Ovary (tissue), 7 donors: ENCODE measurements at regions not wholly inside any gene's neighbourhood (a gene's known extent, or its start where the extent isn't known, plus 50 kb on each side); places are given as distances from the start of the nearest gene placed in this dataset.

Experiments
- DNase-seq, 5 donors: peaks; one replicate each; pipeline ENCODE4 v3.0.0-alpha.2; 2019 to 2020
- H3K27ac ChIP-seq, 2 donors: fragments of 200-600 bp; one replicate each; pipeline versions ENCODE4 v1.5.1 to v1.8.0; 2019 to 2022
- H3K27me3 ChIP-seq: fragments of 200-600 bp; one replicate; pipeline ENCODE4 v1.8.0; 2022
- H3K36me3 ChIP-seq: fragments of 200-600 bp; sonication (generic); one replicate; pipeline ENCODE4 v1.5.1; 2019
- H3K4me1 ChIP-seq: one replicate; pipeline ENCODE4 v1.8.1; 2013; ENCODE audit warnings: mild to moderate bottlenecking, moderate library complexity; ENCODE audit not compliant: insufficient read depth
- H3K4me3 ChIP-seq: fragments of 200-600 bp; sonication (generic); one replicate; pipeline ENCODE4 v1.5.1; 2017
- H3K9me3 ChIP-seq, 2 donors: fragments of 200-600 bp in 1 of 2; sonication (generic) in 1 of 2; one replicate each; pipeline versions ENCODE4 v1.5.1 to v1.8.1; 2013 to 2019; ENCODE audit warnings: mild to moderate bottlenecking in 1 of 2, moderate library complexity in 1 of 2
- EP300 ChIP-seq: sonication (generic); formaldehyde crosslinking; IDR thresholded peaks from one replicate; pipeline ENCODE4 v1.6.1; 2017; ENCODE audit warnings: antibody characterized with exemption
- POLR2A ChIP-seq: fragments of 450-650 bp; IDR thresholded peaks from one replicate; pipeline ENCODE4 v1.6.1; 2017; ENCODE audit warnings: antibody characterized with exemption, mild to moderate bottlenecking, moderate library complexity
- WGBS, 3 donors: extraction: QIAGEN DNeasy Blood & Tissue Kit in 1 of 3; methylation state at CpG; one replicate each; pipeline versions ENCODE4 v1.1.5 to v1.1.7; 2013 to 2017; 5-methylcytosine and 5-hydroxymethylcytosine counted together
- intact Hi-C, 4 donors: fragments of 100-400 bp; cut with DNase I; formaldehyde crosslinking; loops; one replicate each; pipeline versions ENCODE4 v1.11.0 to v1.15.1; 2022 to 2023
- TF ChIP-seq, protein P1 (sequence below), 3 donors: fragments of 450-650 bp in 2 of 3; fragments of 200-600 bp in 1 of 3; IDR thresholded peaks; one replicate each; pipeline versions ENCODE4 v1.5.1 to v1.8.0; 2016 to 2022; ENCODE audit warnings: antibody characterized with exemption in 3 of 3, mild to moderate bottlenecking in 1 of 3
- donor health status: DM: no; HTN: no; CAD: no; lungs with moderate emphysema.
- donor health status: DM: no; HTN: no; CAD: no.
- donor health status: Bipolar disorder and iron deficiency.
- donor health status: DM: no; HTN: no; CAD: no.
- donor health status: DM: yes; HTN: yes; CAD: no.

DNA sequence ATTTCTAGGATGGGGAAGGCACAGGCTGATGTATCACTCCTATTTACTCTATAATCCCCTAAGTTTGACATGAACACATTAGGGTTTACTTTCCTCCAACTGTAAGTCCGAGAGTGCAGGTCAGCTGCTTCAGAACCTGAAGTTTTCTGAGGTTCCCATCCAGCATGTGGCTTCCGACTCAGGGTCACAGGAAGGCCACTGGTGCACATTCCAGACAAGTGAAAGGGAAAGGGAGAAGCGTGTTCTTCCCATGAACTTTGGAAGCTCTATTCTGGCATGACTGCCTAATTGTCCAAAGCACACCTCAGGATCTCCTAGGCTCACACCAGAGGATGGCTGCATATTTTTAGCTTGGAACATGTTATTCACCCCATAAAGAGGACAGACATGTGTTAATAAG is 602.6 kb downstream of the SEMA5A start:
- no peak overlapping the region for H3K4me3 ChIP-seq
- intact Hi-C loops, result no loop called here
- DNase-seq, result no peak
- TF ChIP-seq, protein P1, sequence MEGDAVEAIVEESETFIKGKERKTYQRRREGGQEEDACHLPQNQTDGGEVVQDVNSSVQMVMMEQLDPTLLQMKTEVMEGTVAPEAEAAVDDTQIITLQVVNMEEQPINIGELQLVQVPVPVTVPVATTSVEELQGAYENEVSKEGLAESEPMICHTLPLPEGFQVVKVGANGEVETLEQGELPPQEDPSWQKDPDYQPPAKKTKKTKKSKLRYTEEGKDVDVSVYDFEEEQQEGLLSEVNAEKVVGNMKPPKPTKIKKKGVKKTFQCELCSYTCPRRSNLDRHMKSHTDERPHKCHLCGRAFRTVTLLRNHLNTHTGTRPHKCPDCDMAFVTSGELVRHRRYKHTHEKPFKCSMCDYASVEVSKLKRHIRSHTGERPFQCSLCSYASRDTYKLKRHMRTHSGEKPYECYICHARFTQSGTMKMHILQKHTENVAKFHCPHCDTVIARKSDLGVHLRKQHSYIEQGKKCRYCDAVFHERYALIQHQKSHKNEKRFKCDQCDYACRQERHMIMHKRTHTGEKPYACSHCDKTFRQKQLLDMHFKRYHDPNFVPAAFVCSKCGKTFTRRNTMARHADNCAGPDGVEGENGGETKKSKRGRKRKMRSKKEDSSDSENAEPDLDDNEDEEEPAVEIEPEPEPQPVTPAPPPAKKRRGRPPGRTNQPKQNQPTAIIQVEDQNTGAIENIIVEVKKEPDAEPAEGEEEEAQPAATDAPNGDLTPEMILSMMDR (IDR thresholded peaks at IDR 0.05), result no peak
- no peak for TF ChIP-seq POLR2A
- no peak for TF ChIP-seq EP300
- no peaks in the 10 kb centered on the region for H3K36me3 ChIP-seq
- 53 to 70% (median 56%) methylated on average over 3 of the region's 3 CpGs for WGBS, 3 donors
- no peaks in the 10 kb centered on the region for H3K9me3 ChIP-seq
- no peak overlapping the region for H3K27ac ChIP-seq
- H3K27me3 ChIP-seq, result no peaks in the 10 kb centered on the region
- no peaks in the 10 kb centered on the region for H3K4me1 ChIP-seq

DNA sequence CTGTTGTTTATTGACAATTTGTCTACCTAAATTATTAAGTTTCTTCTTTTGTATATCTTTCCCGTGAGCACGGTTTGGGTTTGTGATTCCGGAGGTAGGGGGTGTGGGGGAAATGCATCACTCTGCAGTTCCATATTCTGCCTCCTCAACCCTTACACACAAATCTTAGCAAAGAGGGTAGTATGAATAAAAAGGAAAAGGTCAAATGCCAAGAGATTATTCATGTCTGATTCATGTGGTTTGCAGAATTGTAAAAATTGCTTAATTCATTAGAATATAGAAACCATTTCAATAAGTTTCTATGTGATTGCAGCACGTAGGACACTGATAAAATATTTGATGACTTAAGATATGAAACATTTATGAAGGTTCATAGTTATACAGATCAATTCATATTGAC is 601.9 kb downstream of the SEMA5A start:
- 38 to 61% (median 54%) methylated on average over 4 of the region's 4 CpGs for WGBS, 3 donors
- Histone ChIP-seq H3K4me1 (no peaks in the 10 kb centered on the region), H3K27me3 (no peaks in the 10 kb centered on the region), H3K27ac (no peak overlapping the region), H3K36me3 (no peaks in the 10 kb centered on the region), H3K9me3 (no peaks in the 10 kb centered on the region), H3K4me3 (no peak overlapping the region)
- no peak for DNase-seq
- TF ChIP-seq POLR2A (no peak), EP300 (no peak)
- TF ChIP-seq, protein P1 (IDR thresholded peaks at IDR 0.05), result no peak
- intact Hi-C loops, result no loop called here

DNA sequence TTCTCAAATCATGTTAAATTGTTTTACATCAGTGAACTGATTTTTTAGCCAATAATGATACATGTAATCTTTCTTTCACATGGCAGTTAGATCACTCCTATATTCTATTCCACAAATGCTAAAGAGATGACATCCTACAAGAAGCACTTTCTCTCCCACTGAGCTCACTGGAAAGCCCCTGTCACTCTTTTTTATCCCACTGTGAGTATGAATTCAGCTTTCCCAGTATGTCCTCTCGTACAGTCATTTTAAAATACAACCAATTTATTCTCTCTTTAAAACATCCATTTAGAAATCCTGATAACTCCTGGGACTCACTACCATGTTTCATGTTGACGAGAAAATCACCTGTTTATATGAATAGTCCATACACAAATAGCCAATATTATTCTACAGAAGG is 599.9 kb downstream of the SEMA5A start:
- no peak for TF ChIP-seq EP300
- TF ChIP-seq, protein P1 (IDR thresholded peaks at IDR 0.05), result no peak
- no peak for TF ChIP-seq POLR2A
- Histone ChIP-seq H3K4me1 (no peaks in the 10 kb centered on the region), H3K9me3 (no peaks in the 10 kb centered on the region), H3K4me3 (no peak overlapping the region), H3K36me3 (no peaks in the 10 kb centered on the region), H3K27me3 (no peaks in the 10 kb centered on the region), H3K27ac (no peak overlapping the region)
- intact Hi-C loops, result no loop called here
- WGBS, 3 donors, result 64 to 67% (median 65%) methylated on average over 2 of the region's 2 CpGs
- no peak for DNase-seq

DNA sequence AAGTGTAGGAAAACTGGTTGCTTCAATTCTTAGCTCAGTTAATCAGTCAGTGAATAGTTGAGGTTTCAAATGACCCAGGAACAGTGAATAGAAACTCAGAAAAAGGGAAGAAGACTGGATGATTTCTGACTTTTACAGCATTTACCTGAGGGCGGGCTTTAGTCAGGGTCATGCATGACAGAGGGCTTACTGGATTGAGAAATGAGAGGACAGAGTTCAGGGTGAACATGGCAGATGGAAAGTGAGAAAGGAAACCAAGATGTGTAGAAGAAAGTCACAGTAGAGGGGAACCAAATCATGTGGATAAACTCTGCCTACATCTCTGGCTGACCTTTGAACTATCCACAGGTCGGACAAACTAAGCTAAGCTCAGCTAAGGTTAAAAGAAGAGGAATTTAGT is 596.0 kb downstream of the SEMA5A start:
- H3K9me3 ChIP-seq, result no peaks in the 10 kb centered on the region
- no peaks in the 10 kb centered on the region for H3K36me3 ChIP-seq
- H3K4me3 ChIP-seq, result no peak overlapping the region
- 55 to 73% (median 64%) methylated on average over 2 of the region's 2 CpGs for WGBS, 3 donors
- intact Hi-C loops, result no loop called here
- no peaks in the 10 kb centered on the region for H3K27me3 ChIP-seq
- DNase-seq, result no peak
- H3K4me1 ChIP-seq, result no peaks in the 10 kb centered on the region
- no peak overlapping the region for H3K27ac ChIP-seq
- TF ChIP-seq, protein P1 (IDR thresholded peaks at IDR 0.05), result no peak
- no peak for TF ChIP-seq POLR2A
- TF ChIP-seq EP300, result no peak

DNA sequence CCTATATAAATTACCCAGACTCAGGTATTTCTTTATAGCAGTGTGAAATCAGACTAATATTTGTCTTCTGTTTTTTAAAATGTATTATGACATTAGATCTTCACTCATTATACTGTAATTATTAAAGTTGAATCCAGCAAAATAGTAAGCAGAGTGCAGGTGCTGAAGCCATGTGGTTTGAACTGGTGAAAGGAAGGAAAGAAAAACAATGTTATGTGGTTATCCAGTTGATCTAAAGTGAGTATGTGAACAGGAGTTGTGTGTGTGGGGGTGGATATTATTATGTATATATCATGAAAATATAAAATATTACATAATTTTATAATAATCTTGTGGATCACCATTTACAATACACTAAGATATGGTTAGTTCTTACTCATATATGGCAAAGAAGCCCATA is 593.7 kb downstream of the SEMA5A start:
- Histone ChIP-seq H3K4me3 (no peak overlapping the region), H3K27me3 (no peaks in the 10 kb centered on the region), H3K36me3 (no peaks in the 10 kb centered on the region), H3K9me3 (no peaks in the 10 kb centered on the region), H3K4me1 (no peaks in the 10 kb centered on the region), H3K27ac (no peak overlapping the region)
- DNase-seq, result no peak
- TF ChIP-seq, protein P1 (IDR thresholded peaks at IDR 0.05), result no peak
- no peak for TF ChIP-seq EP300
- no peak for TF ChIP-seq POLR2A
- intact Hi-C loops, result no loop called here
